SJSA1 (cell line): ENCODE measurements at regions not wholly inside any gene's neighbourhood (a gene's known extent, or its start where the extent isn't known, plus 50 kb on each side); places are given as distances from the start of the nearest gene placed in this dataset.

Experiments
- DNase-seq, 2 experiments: peaks; one replicate each; pipeline ENCODE4 v3.0.0-alpha.2; 2015 to 2020; ENCODE audit warnings: low spot score in 2 of 2, low read depth in 1 of 2
- H3K27ac ChIP-seq: fragments of 250-450 bp; sonication (Bioruptor Pico); 2 replicates; pipeline ENCODE4 v1.5.1; 2020; ENCODE audit warnings: mild to moderate bottlenecking, moderate library complexity
- H3K27me3 ChIP-seq: fragments of 250-450 bp; sonication (Bioruptor Pico); replicated peaks from 2 replicates; pipeline ENCODE4 v1.5.1; 2020; ENCODE audit warnings: mild to moderate bottlenecking, moderate library complexity
- H3K36me3 ChIP-seq: fragments of 250-450 bp; sonication (Bioruptor Pico); 2 replicates; pipeline ENCODE4 v1.5.1; 2020; ENCODE audit warnings: mild to moderate bottlenecking
- H3K4me1 ChIP-seq: fragments of 250-450 bp; sonication (Bioruptor Pico); replicated peaks from 2 replicates; pipeline ENCODE4 v1.6.1; 2021; ENCODE audit warnings: mild to moderate bottlenecking
- H3K4me3 ChIP-seq: fragments of 250-450 bp; sonication (Bioruptor Pico); 2 replicates; pipeline ENCODE4 v1.5.1; 2020; ENCODE audit warnings: mild to moderate bottlenecking
- H3K9me3 ChIP-seq: fragments of 250-450 bp; sonication (Bioruptor Pico); replicated peaks from 2 replicates; pipeline ENCODE4 v1.5.1; 2020; ENCODE audit warnings: mild to moderate bottlenecking

- H3K4me3 ChIP-seq, result no peak overlapping the region
- peak overlapping the region; percentile 78 for H3K27ac ChIP-seq
- H3K27me3 ChIP-seq, result no peaks in the 10 kb centered on the region
- no peaks in the 10 kb centered on the region for H3K9me3 ChIP-seq
- H3K4me1 ChIP-seq, result peaks cover 35% of the 10 kb centered on the region
- no peaks in the 10 kb centered on the region for H3K36me3 ChIP-seq
- no peak for DNase-seq
These were observed 146.9 kb downstream of the KLF13 start for GRCh38 chr15:31473385-31474058.

GRCh38 chr15:31474059-31474868, 147.6 kb downstream of the KLF13 start:
- Histone ChIP-seq H3K27ac (no peak overlapping the region), H3K36me3 (no peaks in the 10 kb centered on the region), H3K4me1 (peaks cover 35% of the 10 kb centered on the region), H3K4me3 (no peak overlapping the region), H3K27me3 (no peaks in the 10 kb centered on the region), H3K9me3 (no peaks in the 10 kb centered on the region)
- no peak for DNase-seq

- Histone ChIP-seq H3K27me3 (peaks cover 6% of the 10 kb centered on the region; the same call in 1 of the 2 replicates), H3K4me3 (no peak overlapping the region), H3K27ac (no peak overlapping the region), H3K4me1 (peaks cover 24% of the 10 kb centered on the region), H3K9me3 (no peaks in the 10 kb centered on the region), H3K36me3 (no peaks in the 10 kb centered on the region)
- peak in 1 of 2 experiments; percentile 26 for DNase-seq
These were observed 149.7 kb downstream of the KLF13 start for GRCh38 chr15:31476236-31476810.

GRCh38 chr15:31476866-31477265, 150.2 kb downstream of the KLF13 start:
- Histone ChIP-seq H3K36me3 (no peaks in the 10 kb centered on the region), H3K9me3 (no peaks in the 10 kb centered on the region), H3K4me1 (peaks cover 19% of the 10 kb centered on the region), H3K4me3 (no peak overlapping the region), H3K27me3 (peaks cover 9% of the 10 kb centered on the region; the same call in 1 of the 2 replicates), H3K27ac (no peak overlapping the region)
- DNase-seq, result peak in 1 of 2 experiments; percentile 35

- Histone ChIP-seq H3K4me1 (peaks cover 15% of the 10 kb centered on the region), H3K9me3 (no peaks in the 10 kb centered on the region), H3K4me3 (no peak overlapping the region), H3K27ac (no peak overlapping the region), H3K36me3 (no peaks in the 10 kb centered on the region), H3K27me3 (peaks cover 11% of the 10 kb centered on the region; the same call in 1 of the 2 replicates)
- DNase-seq, result no peak
These were observed 150.7 kb downstream of the KLF13 start for GRCh38 chr15:31477301-31477700.

GRCh38 chr15:31477851-31478701, 151.4 kb downstream of the KLF13 start:
- Histone ChIP-seq H3K4me1 (peaks cover 7% of the 10 kb centered on the region), H3K4me3 (no peak overlapping the region), H3K36me3 (no peaks in the 10 kb centered on the region), H3K27me3 (peaks cover 14% of the 10 kb centered on the region; the same call in 1 of the 2 replicates), H3K9me3 (0 out of 2 replicates have a peak, but pooled peaks cover 3% of the 10 kb centered on the region), H3K27ac (no peak overlapping the region)
- no peak for DNase-seq

- Histone ChIP-seq H3K4me3 (no peak overlapping the region), H3K4me1 (peaks cover under 1% of the 10 kb centered on the region; the same call in 1 of the 2 replicates), H3K36me3 (no peaks in the 10 kb centered on the region), H3K9me3 (0 out of 2 replicates have a peak, but pooled peaks cover 6% of the 10 kb centered on the region), H3K27ac (no peak overlapping the region), H3K27me3 (peaks cover 14% of the 10 kb centered on the region; the same call in 1 of the 2 replicates)
- no peak for DNase-seq
These were observed 152.1 kb downstream of the KLF13 start for GRCh38 chr15:31478702-31479221.

- Histone ChIP-seq H3K36me3 (no peaks in the 10 kb centered on the region), H3K4me1 (no peaks in the 10 kb centered on the region), H3K9me3 (0 out of 2 replicates have a peak, but pooled peaks cover 9% of the 10 kb centered on the region), H3K27me3 (peaks cover 14% of the 10 kb centered on the region; the same call in 1 of the 2 replicates), H3K4me3 (no peak overlapping the region), H3K27ac (no peak overlapping the region)
- DNase-seq, result no peak
These were observed 153.9 kb downstream of the KLF13 start for GRCh38 chr15:31480356-31481025.

GRCh38 chr15:31481142-31481541, 154.5 kb downstream of the KLF13 start:
- Histone ChIP-seq H3K27me3 (peaks cover 14% of the 10 kb centered on the region; the same call in 1 of the 2 replicates), H3K27ac (no peak overlapping the region), H3K9me3 (0 out of 2 replicates have a peak, but pooled peaks cover 9% of the 10 kb centered on the region), H3K36me3 (no peaks in the 10 kb centered on the region), H3K4me3 (no peak overlapping the region), H3K4me1 (no peaks in the 10 kb centered on the region)
- DNase-seq, result no peak

- no peaks in the 10 kb centered on the region for H3K4me1 ChIP-seq
- peak in 1 of 2 experiments; percentile 36 for DNase-seq
- H3K27ac ChIP-seq, result no peak overlapping the region
- H3K4me3 ChIP-seq, result no peak overlapping the region
- no peaks in the 10 kb centered on the region for H3K36me3 ChIP-seq
- H3K27me3 ChIP-seq, result peaks cover 14% of the 10 kb centered on the region; the same call in 1 of the 2 replicates
- H3K9me3 ChIP-seq, result 0 out of 2 replicates have a peak, but pooled peaks cover 9% of the 10 kb centered on the region
These were observed 155.7 kb downstream of the KLF13 start for GRCh38 chr15:31482122-31482922.

- no peak overlapping the region for H3K4me3 ChIP-seq
These were observed 156.7 kb downstream of the KLF13 start for GRCh38 chr15:31483053-31483985.

More at GRCh38 chr15:31483053-31483985, 156.7 kb downstream of the KLF13 start:
- H3K27ac ChIP-seq, result no peak overlapping the region
- DNase-seq, result peak in 1 of 2 experiments; percentile 34
- 0 out of 2 replicates have a peak, but pooled peaks cover 9% of the 10 kb centered on the region for H3K9me3 ChIP-seq
- peaks cover 14% of the 10 kb centered on the region; the same call in 1 of the 2 replicates for H3K27me3 ChIP-seq
- peaks cover 2% of the 10 kb centered on the region for H3K4me1 ChIP-seq
- H3K36me3 ChIP-seq, result no peaks in the 10 kb centered on the region
